ENCODE measurements at regions not wholly inside any gene's neighbourhood (a gene's known extent, or its start where the extent isn't known, plus 50 kb on each side); places are given as distances from the start of the nearest gene placed in this dataset.

- no peak for DNase-seq (ENCODE audit: unreplicated experiment)
- no peak for TF ChIP-seq CTCF (IDR thresholded peaks at IDR 0.05; ENCODE audit: unreplicated experiment)
- H3K4me3 Mint-ChIP-seq (ENCODE audit: unreplicated experiment): no peak overlapping the region
- BruUV-seq (replicated peaks): no TSS peak
- H3K36me3 Mint-ChIP-seq (ENCODE audit: insufficient read depth, unreplicated experiment): peaks cover 5% of the 10 kb centered on the region
- H3K4me1 Mint-ChIP-seq (ENCODE audit: insufficient read depth, unreplicated experiment): no peaks in the 10 kb centered on the region
- intact Hi-C loops (cut with micrococcal nuclease): no loop called here
- peaks cover 41% of the 10 kb centered on the region for H3K27me3 Mint-ChIP-seq (ENCODE audit: insufficient read depth, unreplicated experiment)
- H3K27ac Mint-ChIP-seq (ENCODE audit: low read depth, unreplicated experiment): no peak overlapping the region
- POLR2A ChIA-PET: no interaction called here
- CTCF ChIA-PET: interaction anchor here (0.6 to 1.2 kb wide), 3 partner anchors 17 to 622 kb away, joined by 3 read pairs; no protein-coding TSS in a partner anchor
- no peaks in the 10 kb centered on the region for H3K9me3 Mint-ChIP-seq (ENCODE audit: unreplicated experiment)
Observed at GRCh38 chr9:135416664-135417290, 62.8 kb upstream of the PPP1R26 start.

- Mint-ChIP-seq H3K4me1 (ENCODE audit: insufficient read depth, unreplicated experiment) (no peaks in the 10 kb centered on the region), H3K9me3 (ENCODE audit: unreplicated experiment) (no peaks in the 10 kb centered on the region), H3K27me3 (ENCODE audit: insufficient read depth, unreplicated experiment) (peaks cover 47% of the 10 kb centered on the region), H3K36me3 (ENCODE audit: insufficient read depth, unreplicated experiment) (peaks cover 9% of the 10 kb centered on the region), H3K4me3 (ENCODE audit: unreplicated experiment) (no peak overlapping the region), H3K27ac (ENCODE audit: low read depth, unreplicated experiment) (no peak overlapping the region)
- no peak for DNase-seq (ENCODE audit: unreplicated experiment)
- ChIA-PET POLR2A (interaction anchor here (0.7 kb wide), 1 partner anchor 147 kb away, joined by 3 read pairs; no protein-coding TSS in a partner anchor), CTCF (interaction anchor here (1.1 kb wide), 1 partner anchor 55 kb away, joined by 3 read pairs; no protein-coding TSS in a partner anchor)
- intact Hi-C loops (cut with micrococcal nuclease): no loop called here
- no peak for TF ChIP-seq CTCF (IDR thresholded peaks at IDR 0.05; ENCODE audit: unreplicated experiment)
- no TSS peak for BruUV-seq (replicated peaks)
Observed at GRCh38 chr9:135418161-135418560, 61.4 kb upstream of the PPP1R26 start.

GRCh38 chr9:135419106-135419505, 60.5 kb upstream of the PPP1R26 start:
- Mint-ChIP-seq H3K9me3 (ENCODE audit: unreplicated experiment) (no peaks in the 10 kb centered on the region), H3K4me1 (ENCODE audit: insufficient read depth, unreplicated experiment) (no peaks in the 10 kb centered on the region), H3K36me3 (ENCODE audit: insufficient read depth, unreplicated experiment) (peaks cover 9% of the 10 kb centered on the region), H3K27me3 (ENCODE audit: insufficient read depth, unreplicated experiment) (peaks cover 47% of the 10 kb centered on the region), H3K4me3 (ENCODE audit: unreplicated experiment) (no peak overlapping the region), H3K27ac (ENCODE audit: low read depth, unreplicated experiment) (no peak overlapping the region)
- ChIA-PET POLR2A (no interaction called here), CTCF (interaction anchor here (1.1 kb wide), 1 partner anchor 54 kb away, joined by 3 read pairs; no protein-coding TSS in a partner anchor)
- BruUV-seq (replicated peaks): no TSS peak
- no peak for DNase-seq (ENCODE audit: unreplicated experiment)
- no peak for TF ChIP-seq CTCF (IDR thresholded peaks at IDR 0.05; ENCODE audit: unreplicated experiment)
- intact Hi-C loops (cut with micrococcal nuclease): no loop called here

GRCh38 chr9:135422341-135422944, 57.1 kb upstream of the PPP1R26 start:
- no peak for DNase-seq (ENCODE audit: unreplicated experiment)
- Mint-ChIP-seq H3K27me3 (ENCODE audit: insufficient read depth, unreplicated experiment) (peaks cover 53% of the 10 kb centered on the region), H3K9me3 (ENCODE audit: unreplicated experiment) (no peaks in the 10 kb centered on the region), H3K4me3 (ENCODE audit: unreplicated experiment) (no peak overlapping the region), H3K36me3 (ENCODE audit: insufficient read depth, unreplicated experiment) (peaks cover 9% of the 10 kb centered on the region), H3K27ac (ENCODE audit: low read depth, unreplicated experiment) (no peak overlapping the region), H3K4me1 (ENCODE audit: insufficient read depth, unreplicated experiment) (no peaks in the 10 kb centered on the region)
- CTCF ChIA-PET: interaction anchor here (2.0 kb wide), 1 partner anchor 10 kb away, joined by 14 read pairs; no protein-coding TSS in a partner anchor
- no peak for TF ChIP-seq CTCF (IDR thresholded peaks at IDR 0.05; ENCODE audit: unreplicated experiment)
- POLR2A ChIA-PET: no interaction called here
- BruUV-seq (replicated peaks): no TSS peak
- intact Hi-C loops (cut with micrococcal nuclease): no loop called here

All from MCF 10A (cell line).